Glutamatergic neuron (in vitro differentiated cells): ENCODE measurements at regions not wholly inside any gene's neighbourhood (a gene's known extent, or its start where the extent isn't known, plus 50 kb on each side); places are given as distances from the start of the nearest gene placed in this dataset.
A peak's percentile ranks its signal among the peaks of the same experiment; 100 is the strongest.

ENCODE experiments used
- DNase-seq: peaks from one replicate; pipeline ENCODE4 v3.0.0; 2022
- H3K27ac Mint-ChIP-seq: one replicate; pipeline ENCODE4 v1.8.0; 2020; ENCODE audit warnings: mild to moderate bottlenecking, mixed read lengths, inconsistent platforms; ENCODE audit not compliant: unreplicated experiment
- H3K27me3 Mint-ChIP-seq: one replicate; pipeline ENCODE4 v1.8.0; 2020; ENCODE audit warnings: mild to moderate bottlenecking, moderate library complexity, mixed read lengths, inconsistent platforms; ENCODE audit not compliant: unreplicated experiment
- H3K36me3 Mint-ChIP-seq: one replicate; pipeline ENCODE4 v1.8.0; 2020; ENCODE audit warnings: mild to moderate bottlenecking, mixed read lengths, inconsistent platforms; ENCODE audit not compliant: unreplicated experiment
- H3K4me1 Mint-ChIP-seq: one replicate; pipeline ENCODE4 v1.8.0; 2020; ENCODE audit warnings: mild to moderate bottlenecking, low read depth, mixed read lengths, inconsistent platforms; ENCODE audit not compliant: unreplicated experiment
- H3K4me3 Mint-ChIP-seq: one replicate; pipeline ENCODE4 v1.8.0; 2020; ENCODE audit warnings: mild to moderate bottlenecking, mixed read lengths, inconsistent platforms; ENCODE audit not compliant: unreplicated experiment
- H3K9me3 Mint-ChIP-seq: one replicate; pipeline ENCODE4 v1.8.0; 2020; ENCODE audit warnings: mild to moderate bottlenecking, moderate library complexity, mixed read lengths, inconsistent platforms; ENCODE audit not compliant: unreplicated experiment
- CTCF ChIP-seq: fragments of 200-600 bp; sonication (generic); IDR thresholded peaks from one replicate; pipeline ENCODE4 v1.5.0; 2021; ENCODE audit not compliant: partially characterized antibody, unreplicated experiment

GRCh38 chr4:156677131-156677531 lies 294.5 kb downstream of the PDGFC start:
- Mint-ChIP-seq H3K4me3 (no peak overlapping the region), H3K27me3 (peaks cover 1% of the 10 kb centered on the region), H3K27ac (no peak overlapping the region), H3K4me1 (peaks cover 4% of the 10 kb centered on the region), H3K9me3 (no peaks in the 10 kb centered on the region), H3K36me3 (no peaks in the 10 kb centered on the region)
- TF ChIP-seq CTCF, result peak; percentile 58
- DNase-seq, result peak; percentile 19

DNA sequence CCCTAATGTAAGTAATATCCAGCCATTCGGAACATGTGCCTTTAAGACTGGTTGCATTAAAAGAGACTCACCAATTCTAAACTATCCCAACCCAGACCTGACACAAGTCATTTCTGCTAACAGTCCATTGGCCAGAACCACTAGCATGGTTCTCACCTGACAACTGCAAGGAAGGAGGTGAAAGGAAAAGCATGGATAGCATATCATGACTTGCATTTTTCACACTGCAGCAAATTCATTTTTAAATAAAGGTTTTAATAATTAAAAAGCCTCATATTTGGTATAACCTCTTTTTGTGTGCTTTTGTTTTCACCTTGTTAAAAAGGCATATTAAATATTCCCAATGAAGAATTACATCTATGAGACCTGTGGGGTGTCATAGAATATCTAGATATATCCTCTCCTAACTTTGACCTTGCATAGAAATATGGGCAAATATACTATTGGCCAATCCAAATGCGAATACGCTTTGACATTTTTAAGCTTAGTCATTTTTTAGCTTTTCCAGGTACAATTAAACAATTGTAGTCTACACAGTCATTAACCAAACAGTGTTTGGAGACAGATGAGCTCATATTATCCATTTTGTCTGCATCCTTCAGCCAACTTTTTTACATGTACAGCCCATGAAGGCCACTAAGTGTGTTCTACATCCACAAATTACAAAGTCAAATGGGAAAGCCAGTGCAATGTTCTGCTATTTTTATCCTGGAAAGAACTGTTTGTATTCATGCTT lies 295.3 kb downstream of the PDGFC start:
- Mint-ChIP-seq H3K4me3 (no peak overlapping the region), H3K9me3 (no peaks in the 10 kb centered on the region), H3K4me1 (peaks cover 4% of the 10 kb centered on the region), H3K36me3 (no peaks in the 10 kb centered on the region), H3K27ac (no peak overlapping the region), H3K27me3 (no peaks in the 10 kb centered on the region)
- TF ChIP-seq CTCF, result no peak
- no peak for DNase-seq

DNA sequence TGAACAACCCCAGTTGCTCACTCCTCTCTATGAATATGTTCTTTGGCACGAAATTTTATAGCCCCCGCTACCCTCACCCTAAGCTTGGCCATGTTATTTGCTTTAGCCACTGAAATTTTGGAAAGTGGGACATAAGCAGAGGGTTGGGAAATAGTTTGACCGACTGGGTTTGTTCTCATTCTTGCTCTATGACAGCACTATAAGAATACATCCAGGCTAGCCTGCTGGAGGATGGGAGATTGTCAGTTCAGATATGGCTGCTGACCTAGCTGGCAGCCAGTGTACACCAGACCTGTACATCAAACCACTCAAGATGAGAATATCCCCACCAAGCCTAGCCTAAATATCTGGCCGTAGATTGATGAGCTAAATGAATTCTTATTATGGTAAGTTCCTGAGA lies 298.1 kb downstream of the PDGFC start:
- no peak overlapping the region for H3K4me3 Mint-ChIP-seq
- peaks cover 4% of the 10 kb centered on the region for H3K4me1 Mint-ChIP-seq
- H3K36me3 Mint-ChIP-seq, result no peaks in the 10 kb centered on the region
- TF ChIP-seq CTCF, result no peak
- no peak overlapping the region for H3K27ac Mint-ChIP-seq
- DNase-seq, result no peak
- H3K9me3 Mint-ChIP-seq, result no peaks in the 10 kb centered on the region
- peaks cover 1% of the 10 kb centered on the region for H3K27me3 Mint-ChIP-seq

DNA sequence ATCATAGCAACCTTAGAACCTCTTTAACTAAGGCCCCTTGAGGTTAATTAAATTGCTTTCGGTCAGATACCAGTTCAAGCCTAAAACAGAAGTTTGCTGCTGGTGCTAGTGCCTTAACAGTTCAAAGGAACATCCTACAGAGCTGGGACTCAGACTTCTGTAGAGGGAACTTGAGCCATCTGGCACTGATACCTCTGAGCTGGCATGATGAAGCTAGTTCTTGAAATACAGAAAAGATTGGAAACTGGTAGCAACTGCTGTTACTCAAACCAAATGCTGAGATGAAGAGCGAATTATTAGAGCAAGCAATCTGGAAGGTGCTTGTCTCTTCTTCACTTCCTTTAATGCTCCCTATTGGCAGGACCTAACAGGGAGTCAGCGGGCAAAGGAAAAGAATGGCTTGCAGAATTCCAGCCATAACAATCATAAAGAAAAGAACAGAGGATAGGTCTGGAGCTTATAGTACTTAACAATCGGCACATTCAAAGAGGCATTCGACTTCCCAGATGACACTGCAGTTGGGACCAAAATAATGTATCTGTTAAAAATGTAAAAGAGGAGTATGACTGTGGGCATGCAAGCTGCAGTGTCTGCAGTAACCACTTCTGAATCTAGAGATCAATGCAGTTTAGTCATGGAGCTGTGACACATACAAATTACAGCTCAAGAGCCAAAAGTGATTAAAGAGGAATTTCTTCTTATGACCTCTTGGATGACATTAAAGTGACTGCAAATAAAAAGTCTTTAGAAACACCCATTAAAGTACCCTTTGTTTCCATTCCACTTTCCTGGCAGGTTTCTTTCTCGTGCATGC lies 298.9 kb downstream of the PDGFC start:
- DNase-seq, result no peak
- Mint-ChIP-seq H3K27me3 (peaks cover 1% of the 10 kb centered on the region), H3K27ac (no peak overlapping the region), H3K9me3 (no peaks in the 10 kb centered on the region), H3K4me3 (no peak overlapping the region), H3K4me1 (peaks cover 4% of the 10 kb centered on the region), H3K36me3 (no peaks in the 10 kb centered on the region)
- TF ChIP-seq CTCF, result no peak
